GM10266 (cell line): ENCODE measurements at regions not wholly inside any gene's neighbourhood (a gene's known extent, or its start where the extent isn't known, plus 50 kb on each side); places are given as distances from the start of the nearest gene placed in this dataset.

Experiments
- DNase-seq: peaks from one replicate; pipeline ENCODE4 v3.0.0; 2012; ENCODE audit errors: extremely low spot score
- TF ChIP-seq, protein P1 (sequence below): IDR thresholded peaks from 2 replicates; pipeline ENCODE4 v1.5.1; 2012; ENCODE audit warnings: mild to moderate bottlenecking, low read depth; ENCODE audit not compliant: control insufficient read depth, insufficient read depth; ENCODE audit errors: missing control alignments

DNA sequence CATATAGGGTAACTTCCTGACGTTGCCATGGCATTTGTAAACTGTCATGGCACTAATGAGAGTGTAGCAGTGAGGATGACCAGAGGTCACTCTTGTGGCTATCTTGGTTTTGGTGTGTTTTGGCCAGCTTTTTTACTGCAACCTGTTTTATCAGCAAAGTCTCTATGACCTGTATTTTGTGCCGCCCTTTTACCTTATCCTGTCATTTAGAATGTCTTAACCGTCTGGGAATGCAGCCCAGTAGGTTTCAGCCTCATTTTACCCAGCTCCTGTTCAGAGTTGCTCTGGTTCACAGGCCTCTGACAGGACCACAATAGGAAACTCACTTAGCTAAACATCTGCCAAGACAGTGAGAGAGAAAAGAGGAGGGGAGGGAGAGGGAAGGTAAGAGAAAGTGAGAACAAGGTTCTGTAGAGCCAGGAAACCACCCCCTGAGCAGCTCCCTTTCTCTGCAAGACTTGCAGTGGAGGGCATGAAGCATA is 64.8 kb upstream of the PLEKHG3 start:
- TF ChIP-seq, protein P1, sequence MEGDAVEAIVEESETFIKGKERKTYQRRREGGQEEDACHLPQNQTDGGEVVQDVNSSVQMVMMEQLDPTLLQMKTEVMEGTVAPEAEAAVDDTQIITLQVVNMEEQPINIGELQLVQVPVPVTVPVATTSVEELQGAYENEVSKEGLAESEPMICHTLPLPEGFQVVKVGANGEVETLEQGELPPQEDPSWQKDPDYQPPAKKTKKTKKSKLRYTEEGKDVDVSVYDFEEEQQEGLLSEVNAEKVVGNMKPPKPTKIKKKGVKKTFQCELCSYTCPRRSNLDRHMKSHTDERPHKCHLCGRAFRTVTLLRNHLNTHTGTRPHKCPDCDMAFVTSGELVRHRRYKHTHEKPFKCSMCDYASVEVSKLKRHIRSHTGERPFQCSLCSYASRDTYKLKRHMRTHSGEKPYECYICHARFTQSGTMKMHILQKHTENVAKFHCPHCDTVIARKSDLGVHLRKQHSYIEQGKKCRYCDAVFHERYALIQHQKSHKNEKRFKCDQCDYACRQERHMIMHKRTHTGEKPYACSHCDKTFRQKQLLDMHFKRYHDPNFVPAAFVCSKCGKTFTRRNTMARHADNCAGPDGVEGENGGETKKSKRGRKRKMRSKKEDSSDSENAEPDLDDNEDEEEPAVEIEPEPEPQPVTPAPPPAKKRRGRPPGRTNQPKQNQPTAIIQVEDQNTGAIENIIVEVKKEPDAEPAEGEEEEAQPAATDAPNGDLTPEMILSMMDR: no peak
- no peak for DNase-seq

DNA sequence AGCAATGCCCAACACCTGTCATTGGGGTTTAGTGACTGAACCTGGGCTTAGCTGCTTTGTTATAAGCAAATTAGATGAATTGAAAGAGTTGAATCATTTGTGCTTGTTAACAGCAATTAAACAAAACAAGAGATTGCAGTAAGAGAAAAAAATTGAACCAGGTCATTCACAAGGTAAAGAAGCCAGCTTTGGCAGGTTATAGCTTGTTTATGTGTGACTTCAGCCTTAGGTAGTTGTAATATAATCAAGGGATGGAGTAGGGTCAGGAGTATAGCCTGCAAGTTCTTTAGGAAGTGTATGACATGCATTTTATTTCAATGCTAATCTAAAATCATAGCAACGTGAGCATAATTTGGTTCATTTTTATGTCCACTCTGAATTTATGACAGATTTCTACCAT is 63.4 kb upstream of the PLEKHG3 start:
- TF ChIP-seq, protein P1: no peak
- DNase-seq: no peak

DNA sequence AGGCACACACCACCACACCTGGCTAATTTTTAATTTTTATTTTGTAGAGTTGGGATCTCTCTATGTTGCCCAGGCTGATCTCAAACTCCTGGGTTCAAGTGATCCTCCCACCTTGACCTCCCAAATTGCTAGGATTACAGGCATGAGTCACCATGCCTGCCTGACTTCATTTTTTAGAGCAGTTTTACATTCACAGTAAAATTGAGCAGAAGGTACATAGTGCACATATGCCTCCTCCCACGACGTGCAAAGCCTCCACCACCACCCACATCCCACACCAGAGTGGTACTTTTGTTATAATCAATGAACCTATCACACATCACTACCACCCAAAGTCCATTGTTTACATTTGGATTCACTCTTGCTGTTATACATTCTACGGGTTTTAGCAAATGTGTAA is 62.5 kb upstream of the PLEKHG3 start:
- TF ChIP-seq, protein P1: no peak
- DNase-seq: no peak

DNA sequence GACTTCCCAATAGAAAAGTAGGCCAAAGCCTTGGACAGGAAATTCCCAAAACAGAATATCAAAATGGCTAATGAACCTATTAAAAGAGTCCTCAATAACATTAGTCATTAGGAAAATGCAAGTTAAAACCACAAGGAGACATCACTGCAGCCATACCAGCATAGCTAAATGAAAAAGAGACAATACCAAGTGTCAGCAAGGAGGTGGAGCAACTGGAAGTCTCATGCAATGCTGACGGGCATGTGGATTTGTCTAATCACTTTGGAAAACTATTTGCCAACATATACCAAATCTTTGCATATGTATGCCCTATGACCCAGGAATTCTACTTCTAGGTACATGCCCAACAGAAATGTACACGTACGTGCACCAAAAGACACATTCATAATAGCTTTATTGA is 60.5 kb upstream of the PLEKHG3 start:
- DNase-seq: no peak
- TF ChIP-seq, protein P1: no peak

DNA sequence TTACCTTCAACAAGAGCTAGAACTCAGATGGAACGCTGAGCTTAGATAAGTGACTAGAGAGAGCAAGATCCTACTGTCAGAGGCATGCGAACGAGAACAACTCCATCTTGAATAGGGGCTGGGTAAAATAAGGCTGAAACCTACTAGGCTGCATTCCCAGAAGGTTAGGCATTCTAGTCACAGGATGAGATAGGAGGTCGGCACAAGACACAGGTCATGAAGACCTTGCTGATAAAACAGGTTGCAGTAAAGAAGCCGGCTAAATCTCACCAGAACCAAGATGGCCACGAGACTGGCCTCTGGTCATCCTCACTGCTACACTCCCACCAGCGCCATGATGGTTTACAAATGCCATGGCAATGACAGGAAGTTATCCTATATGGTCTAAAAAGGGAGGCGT is 59.6 kb upstream of the PLEKHG3 start:
- TF ChIP-seq, protein P1: no peak
- no peak for DNase-seq

DNA sequence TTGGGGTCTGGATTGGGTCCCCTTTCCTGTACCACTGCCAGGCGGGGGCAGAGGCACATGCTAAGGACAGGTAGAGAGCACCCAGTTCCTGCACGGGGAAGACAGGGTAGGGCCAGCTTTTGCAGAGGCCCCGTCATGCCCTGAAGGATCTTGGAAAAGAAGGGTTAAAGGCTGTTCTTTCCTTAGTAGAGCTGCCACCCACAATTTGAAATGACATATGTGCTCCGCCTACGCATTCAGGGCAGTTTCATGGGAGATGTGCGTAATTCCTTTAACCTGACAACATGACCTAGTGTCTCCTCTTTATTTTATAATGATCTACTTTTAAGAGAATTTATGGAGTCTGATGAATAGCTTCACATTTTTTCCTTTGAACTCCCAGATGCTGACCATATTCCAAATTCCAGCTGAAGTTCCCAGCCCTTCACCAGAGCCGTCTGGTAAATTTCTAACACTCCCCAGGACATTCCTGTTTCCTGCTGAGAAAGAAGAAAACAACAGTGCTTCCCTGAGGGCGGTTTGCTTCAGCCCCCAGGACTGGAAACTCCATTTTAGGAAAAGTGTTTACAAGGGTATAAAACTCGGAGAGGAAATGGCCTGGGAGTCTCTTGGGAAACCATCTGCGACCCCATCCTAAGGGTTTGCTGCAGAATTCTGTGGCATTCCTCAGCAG is 58.9 kb upstream of the PLEKHG3 start:
- no peak for DNase-seq
- TF ChIP-seq, protein P1: no peak

DNA sequence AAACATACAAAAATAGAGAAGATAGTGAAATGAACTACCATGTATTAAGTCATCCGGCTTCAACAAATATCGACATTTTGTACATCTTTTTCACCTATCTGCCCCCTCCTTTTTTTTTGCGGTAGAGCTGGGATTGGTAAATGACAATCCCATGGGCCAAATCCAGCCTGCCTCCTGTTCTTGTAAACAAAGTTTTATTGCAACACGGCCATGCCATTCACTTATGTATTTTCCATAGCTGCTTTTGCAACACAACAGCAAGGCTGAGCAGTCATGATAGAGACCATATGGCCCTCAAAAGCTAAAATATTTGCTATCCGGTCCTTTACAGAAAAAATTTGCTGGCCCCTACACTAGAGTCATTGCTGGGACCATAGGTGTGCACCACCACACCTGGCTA is 58.1 kb upstream of the PLEKHG3 start:
- no peak for DNase-seq
- TF ChIP-seq, protein P1: no peak
